PC-3 (cell line): ENCODE measurements at regions not wholly inside any gene's neighbourhood (a gene's known extent, or its start where the extent isn't known, plus 50 kb on each side); places are given as distances from the start of the nearest gene placed in this dataset.

Experiments used
- ATAC-seq: fragments of 200-7000 bp; cut with Tn5 transposase; 2 replicates; pipeline ENCODE4 v1.9.1; 2020; ENCODE audit warnings: mild to moderate bottlenecking, moderate library complexity
- BruUV-seq: library from RNA; stranded (reverse); fragments of 400-500 nt; replicated peaks from 2 replicates; lab custom pipeline; 2021; lab: Mats Ljungman, UMichigan
- CTCF ChIA-PET: fragments of 300-600 bp; sonication (Branson Sonifier 250); formaldehyde crosslinking; loops from one replicate; lab custom pipeline; 2022; ENCODE audit warnings: antibody characterized with exemption; lab: Charles Lee
- POLR2A ChIA-PET: fragments of 300-600 bp; sonication (Branson Sonifier 250); formaldehyde crosslinking; loops from one replicate; lab custom pipeline; 2022; ENCODE audit warnings: antibody characterized with exemption; ENCODE audit not compliant: unreplicated experiment; lab: Charles Lee
- DNase-seq: peaks from one replicate; pipeline ENCODE4 v3.0.0-alpha.2; 2015
- H2AFZ ChIP-seq: fragments of 300-600 bp; sonication (generic); 2 replicates; pipeline ENCODE4 v1.6.0; 2016; ENCODE audit warnings: antibody characterized with exemption, low read length
- H3F3A ChIP-seq: fragments of 300-600 bp; sonication (generic); one replicate; pipeline ENCODE4 v1.6.0; 2017; ENCODE audit warnings: antibody characterized with exemption, low read length, control low read depth, mild to moderate bottlenecking; ENCODE audit not compliant: unreplicated experiment
- H3K27ac ChIP-seq: fragments of 300-600 bp; sonication (generic); 2 replicates; pipeline ENCODE4 v1.5.1; 2016; ENCODE audit warnings: mild to moderate bottlenecking, low read length
- H3K27me3 ChIP-seq: fragments of 300-600 bp; sonication (generic); 2 replicates; pipeline ENCODE4 v1.6.1; 2016; ENCODE audit warnings: low read length, mixed read lengths
- H3K36me3 ChIP-seq: fragments of 300-600 bp; sonication (generic); 2 replicates; pipeline ENCODE4 v1.6.1; 2016; ENCODE audit warnings: low read depth, mixed run types, low read length, mixed read lengths
- H3K4me1 ChIP-seq: fragments of 300-600 bp; sonication (generic); 2 replicates; pipeline ENCODE4 v1.5.1; 2016; ENCODE audit warnings: low read length; ENCODE audit not compliant: insufficient read depth
- H3K4me2 ChIP-seq: fragments of 300-600 bp; sonication (generic); 2 replicates; pipeline ENCODE4 v1.6.0; 2016; ENCODE audit warnings: low read length
- H3K4me3 ChIP-seq: fragments of 300-600 bp; sonication (generic); 2 replicates; pipeline ENCODE4 v1.5.1; 2016; ENCODE audit warnings: mild to moderate bottlenecking, low read length, mixed read lengths
- H3K79me2 ChIP-seq: fragments of 300-600 bp; sonication (generic); 2 replicates; pipeline ENCODE4 v1.6.1; 2017; ENCODE audit warnings: low read length, mixed read lengths
- H3K9ac ChIP-seq: fragments of 300-600 bp; sonication (generic); 2 replicates; pipeline ENCODE4 v1.6.0; 2016; ENCODE audit warnings: mild to moderate bottlenecking, low read length
- H3K9me2 ChIP-seq: fragments of 300-600 bp; sonication (generic); replicated peaks from 2 replicates; pipeline ENCODE4 v1.6.1; 2016; ENCODE audit warnings: mixed run types, low read length, mixed read lengths
- H3K9me3 ChIP-seq: fragments of 300-600 bp; sonication (generic); 2 replicates; pipeline ENCODE4 v1.6.1; 2016; ENCODE audit warnings: low read length, mixed read lengths
- H4K20me1 ChIP-seq: fragments of 300-600 bp; sonication (generic); 2 replicates; pipeline ENCODE4 v1.6.1; 2016; ENCODE audit warnings: low read length, mixed read lengths
- CTCF ChIP-seq: fragments of 300-600 bp; sonication (generic); conservative IDR thresholded peaks from 2 replicates; pipeline ENCODE4 v1.5.1; 2017; ENCODE audit warnings: antibody characterized with exemption, low read depth, mild to moderate bottlenecking, low read length
- EZH2 ChIP-seq: fragments of 300-600 bp; sonication (generic); IDR thresholded peaks from one replicate; pipeline ENCODE4 v1.6.1; 2017; ENCODE audit warnings: antibody characterized with exemption, mild to moderate bottlenecking, low read length; ENCODE audit not compliant: unreplicated experiment
- EZH2phosphoT487 ChIP-seq: fragments of 300-600 bp; sonication (generic); IDR thresholded peaks from 2 replicates; pipeline ENCODE4 v1.6.1; 2018; ENCODE audit warnings: mild to moderate bottlenecking, antibody characterized with exemption, low read length, borderline replicate concordance
- intact Hi-C: fragments of 100-400 bp; cut with micrococcal nuclease; formaldehyde crosslinking; loops from 2 replicates; pipeline ENCODE4 v1.9.0; 2023

GRCh38 chr13:34545461-34545860 is 396.6 kb upstream of the NBEA start:
- H3K4me1 ChIP-seq = no peaks in the 10 kb centered on the region
- no TSS peak for BruUV-seq
- no peak overlapping the region for H3K9ac ChIP-seq
- H4K20me1 ChIP-seq = no peaks in the 10 kb centered on the region
- no peaks in the 10 kb centered on the region for H3K9me3 ChIP-seq
- TF ChIP-seq EZH2phosphoT487 = no peak
- TF ChIP-seq CTCF = no peak
- TF ChIP-seq EZH2 = no peak
- H3K27me3 ChIP-seq = no peaks in the 10 kb centered on the region
- H3K4me3 ChIP-seq = no peak overlapping the region
- H3F3A ChIP-seq = no peaks in the 10 kb centered on the region
- no peaks in the 10 kb centered on the region for H3K79me2 ChIP-seq
- no peaks in the 10 kb centered on the region for H3K36me3 ChIP-seq
- ChIA-PET POLR2A (no interaction called here), CTCF (no interaction called here)
- DNase-seq (no peak), ATAC-seq (no peak)
- no peak overlapping the region for H3K4me2 ChIP-seq
- no peak overlapping the region for H3K27ac ChIP-seq
- intact Hi-C loops = no loop called here
- no peak overlapping the region for H2AFZ ChIP-seq
- H3K9me2 ChIP-seq = no peaks in the 10 kb centered on the region

- no peaks in the 10 kb centered on the region for H3K79me2 ChIP-seq
- no peak overlapping the region for H2AFZ ChIP-seq
- H3K36me3 ChIP-seq = no peaks in the 10 kb centered on the region
- no peaks in the 10 kb centered on the region for H3K4me1 ChIP-seq
- no peaks in the 10 kb centered on the region for H3F3A ChIP-seq
- ATAC-seq (no peak), DNase-seq (no peak)
- no peaks in the 10 kb centered on the region for H3K9me2 ChIP-seq
- intact Hi-C loops = no loop called here
- H3K9ac ChIP-seq = no peak overlapping the region
- H3K4me2 ChIP-seq = no peak overlapping the region
- TF ChIP-seq EZH2phosphoT487 (no peak), CTCF (no peak)
- no peak overlapping the region for H3K4me3 ChIP-seq
- no TSS peak for BruUV-seq
- CTCF ChIA-PET = no interaction called here
- POLR2A ChIA-PET = no interaction called here
- H3K27ac ChIP-seq = no peak overlapping the region
- no peaks in the 10 kb centered on the region for H3K27me3 ChIP-seq
- no peaks in the 10 kb centered on the region for H3K9me3 ChIP-seq
- no peaks in the 10 kb centered on the region for H4K20me1 ChIP-seq
Measured at GRCh38 chr13:34546344-34547250, 395.5 kb upstream of the NBEA start.

- Histone ChIP-seq H3F3A (no peaks in the 10 kb centered on the region), H3K4me3 (no peak overlapping the region), H3K9ac (no peak overlapping the region), H3K4me1 (no peaks in the 10 kb centered on the region), H4K20me1 (no peaks in the 10 kb centered on the region), H3K9me3 (no peaks in the 10 kb centered on the region), H3K79me2 (no peaks in the 10 kb centered on the region), H3K4me2 (no peak overlapping the region), H3K9me2 (no peaks in the 10 kb centered on the region), H3K27me3 (no peaks in the 10 kb centered on the region), H3K36me3 (no peaks in the 10 kb centered on the region), H2AFZ (no peak overlapping the region), H3K27ac (no peak overlapping the region)
- TF ChIP-seq EZH2phosphoT487 (no peak), EZH2 (no peak), CTCF (no peak)
- CTCF ChIA-PET = no interaction called here
- DNase-seq (no peak), ATAC-seq (no peak)
- POLR2A ChIA-PET = no interaction called here
- BruUV-seq = no TSS peak
- intact Hi-C loops = no loop called here
Measured at GRCh38 chr13:34547929-34548328, 394.1 kb upstream of the NBEA start.
